ENCODE measurements at regions not wholly inside any gene's neighbourhood (a gene's known extent, or its start where the extent isn't known, plus 50 kb on each side); places are given as distances from the start of the nearest gene placed in this dataset.

- no peaks in the 10 kb centered on the region for H4K20me1 ChIP-seq (replicated peaks in 1 of 2; ENCODE audit: control insufficient read depth in 1 of 2, insufficient read depth in 2 of 2, low read length in 2 of 2)
- no peak overlapping the region for H3K4me2 ChIP-seq (ENCODE audit: insufficient read depth in 1 of 2, low read depth in 2 of 2, low read length in 2 of 2)
- H3K4ac ChIP-seq (replicated peaks; ENCODE audit: insufficient read length, low read depth, low read length), result no peak overlapping the region
- peaks cover 0 to 8% (median 0%) of the 10 kb centered on the region in 4 experiments; a peak in 1 of 7 replicates for H3K4me1 ChIP-seq (replicated peaks in 1 of 4; ENCODE audit: control insufficient read depth in 3 of 4, insufficient read depth in 4 of 4, low read length in 3 of 4)
- H3K9ac ChIP-seq (replicated peaks in 1 of 4; ENCODE audit: extremely low read depth in 1 of 4, low read depth in 3 of 4, low read length in 3 of 4), result no peak overlapping the region
- no peak overlapping the region for H3K14ac ChIP-seq (ENCODE audit: insufficient read length)
- no peak for TF ChIP-seq CBX8 (IDR thresholded peaks at IDR 0.05; ENCODE audit: borderline replicate concordance, low read depth, low read length)
- no peak for TF ChIP-seq RXRA (IDR thresholded peaks at IDR 0.05; ENCODE audit: insufficient read depth, low read depth, low read length)
- no peak for TF ChIP-seq BRCA1 (IDR thresholded peaks at IDR 0.05; ENCODE audit: low read depth, low read length)
- TF ChIP-seq RBBP5 (IDR thresholded peaks at IDR 0.05; ENCODE audit: borderline replicate concordance, low read depth, low read length), result no peak
- TF ChIP-seq BACH1 (IDR thresholded peaks at IDR 0.05; ENCODE audit: low read length), result no peak
- TF ChIP-seq NANOG (IDR thresholded peaks at IDR 0.05; ENCODE audit: insufficient read depth, low read depth, low read length, poor library complexity, severe bottlenecking), result no peak
- no peak for TF ChIP-seq BCL11A (IDR thresholded peaks at IDR 0.05; ENCODE audit: low read depth in 2 of 2, low read length in 2 of 2)
- no peak for TF ChIP-seq RNF2 (IDR thresholded peaks at IDR 0.05; ENCODE audit: borderline replicate concordance, low read depth, low read length, missing control alignments, poor library complexity, severe bottlenecking)
- TF ChIP-seq HDAC2 (IDR thresholded peaks at IDR 0.05; ENCODE audit: borderline replicate concordance in 1 of 2, low read depth in 2 of 2, low read length in 2 of 2), result no peak
- no peak overlapping the region for H4K5ac ChIP-seq (ENCODE audit: insufficient read length, low read depth, low read length)
- H2BK20ac ChIP-seq (ENCODE audit: low read length), result no peak overlapping the region
- no peaks in the 10 kb centered on the region for H3K79me2 ChIP-seq (ENCODE audit: control insufficient read depth in 1 of 2, insufficient read depth in 2 of 2, low read length in 2 of 2)
- FAIRE-seq (no peak), DNase-seq (ENCODE audit: low read depth in 1 of 2, low spot score in 2 of 2) (no peak)
- H4K8ac ChIP-seq (ENCODE audit: extremely low read depth, insufficient read depth, low read length), result no peak overlapping the region
- H3K4me3 ChIP-seq (ENCODE audit: extremely low read depth in 1 of 4, insufficient read depth in 2 of 4, low read depth in 3 of 4, low read length in 4 of 4), result no peak overlapping the region
- no peak overlapping the region for H3K23ac ChIP-seq (ENCODE audit: insufficient read length)
- no peak overlapping the region for H3K56ac ChIP-seq (replicated peaks; ENCODE audit: insufficient read length, low read depth, low read length)
- H2BK15ac ChIP-seq (ENCODE audit: low read length), result no peak overlapping the region
- H3K79me1 ChIP-seq (ENCODE audit: low read depth, low read length), result no peaks in the 10 kb centered on the region
- no peak overlapping the region for H2BK120ac ChIP-seq (replicated peaks; ENCODE audit: low read depth, low read length)
- H3K27ac ChIP-seq (ENCODE audit: low read depth, low read length), result no peak overlapping the region
- no peaks in the 10 kb centered on the region for H3K27me3 ChIP-seq (replicated peaks in 1 of 4; ENCODE audit: control insufficient read depth in 3 of 4, extremely low read depth in 1 of 4, insufficient read depth in 3 of 4, low read length in 3 of 4)
- ChIA-PET POLR2A (ENCODE audit: partially characterized antibody) (no interaction called here), CTCF (ENCODE audit: partially characterized antibody) (interaction anchor here (0.6 to 1.2 kb wide), 3 partner anchors 13 to 1070 kb away, joined by 3 to 4 read pairs (median 4); no protein-coding TSS in a partner anchor)
- no peaks in the 10 kb centered on the region for H3K9me3 ChIP-seq (ENCODE audit: insufficient read depth in 2 of 2, low read depth in 1 of 2, low read length in 1 of 2)
- no peak overlapping the region for H2AK5ac ChIP-seq (ENCODE audit: low read depth, low read length)
- no peak overlapping the region for H3K18ac ChIP-seq (ENCODE audit: extremely low read depth, low read length)
- no peak overlapping the region for H2AFZ ChIP-seq (ENCODE audit: low read length)
- H2BK5ac ChIP-seq (ENCODE audit: low read depth, low read length), result no peak overlapping the region
- no peaks in the 10 kb centered on the region for H3K36me3 ChIP-seq (ENCODE audit: control insufficient read depth in 2 of 4, insufficient read depth in 4 of 4, low read length in 3 of 4)
- H2BK12ac ChIP-seq (ENCODE audit: low read depth, low read length), result no peak overlapping the region
- H4K91ac ChIP-seq (replicated peaks; ENCODE audit: insufficient read length, low read length), result no peak overlapping the region
- WGBS, 2 experiments (ENCODE audit: extremely low coverage in 1 of 2, insufficient coverage in 1 of 2, insufficient read length in 1 of 2, insufficient replicate concordance in 2 of 2, low coverage in 1 of 2, low lambda C conversion rate in 2 of 2, missing lambda C conversion rate in 1 of 2), result 93% methylated on average over 3 of the region's 3 CpGs; no CpG with 5 or more reads in 1 of the 2 experiments
- H3K23me2 ChIP-seq (ENCODE audit: low read depth, low read length), result no peaks in the 10 kb centered on the region
These were observed 81.9 kb upstream of the RPS23 start for GRCh38 chr5:82360022-82360421.

All from H1 (cell line).